ENCODE measurements at regions not wholly inside any gene's neighbourhood (a gene's known extent, or its start where the extent isn't known, plus 50 kb on each side); places are given as distances from the start of the nearest gene placed in this dataset.
"Not testable (repeated sequence)": the region's sequence is repeated elsewhere in the genome, so short reads cannot be mapped to it uniquely, and the experiment has no call there.

- intact Hi-C loops (cut with DNase I): no loop called here
- Histone ChIP-seq H3K4me3 (no peak overlapping the region), H3K9me3 (no peaks in the 10 kb centered on the region), H3K27ac (replicated peaks in 1 of 4) (no peak overlapping the region), H3K27me3 (no peaks in the 10 kb centered on the region), H3K4me1 (peaks cover 0 to 11% (median 6%) of the 10 kb centered on the region in 4 donors), H3K36me3 (no peaks in the 10 kb centered on the region)
- 82% methylated on average over 2 of the region's 2 CpGs for WGBS
- TF ChIP-seq POLR2A (IDR thresholded peaks at IDR 0.05; ENCODE audit: low read depth): no peak
- no peak for TF ChIP-seq CTCF (IDR thresholded peaks at IDR 0.05)
- no peak for TF ChIP-seq POLR2AphosphoS5 (IDR thresholded peaks at IDR 0.05)
- no peak for TF ChIP-seq EP300 (IDR thresholded peaks at IDR 0.05)
- DNase-seq (ENCODE audit: extremely low spot score): no peak
These were observed 653.8 kb upstream of the CPEB2 start for GRCh38 chr4:14348506-14348905.

- H3K4me1 ChIP-seq; intact Hi-C loops (cut with DNase I); H3K4me3 ChIP-seq; DNase-seq (ENCODE audit: extremely low spot score); H3K27me3 ChIP-seq; H3K9me3 ChIP-seq; H3K27ac ChIP-seq (replicated peaks in 1 of 4); H3K36me3 ChIP-seq: not testable (repeated sequence)
- WGBS: 92% methylated on average over 13 of the region's 34 CpGs
These were observed 643.6 kb upstream of the CPEB2 start for GRCh38 chr4:14358544-14359160.

- WGBS: 94% methylated on average over 4 of the region's 4 CpGs
- Histone ChIP-seq H3K4me1 (no peaks in the 10 kb centered on the region), H3K27ac (replicated peaks in 1 of 4) (no peak overlapping the region), H3K9me3 (no peaks in the 10 kb centered on the region), H3K4me3 (no peak overlapping the region), H3K36me3 (no peaks in the 10 kb centered on the region), H3K27me3 (no peaks in the 10 kb centered on the region)
- intact Hi-C loops (cut with DNase I): no loop called here
- TF ChIP-seq CTCF (IDR thresholded peaks at IDR 0.05): no peak
- no peak for TF ChIP-seq POLR2AphosphoS5 (IDR thresholded peaks at IDR 0.05)
- TF ChIP-seq POLR2A (IDR thresholded peaks at IDR 0.05; ENCODE audit: low read depth): no peak
- no peak for TF ChIP-seq EP300 (IDR thresholded peaks at IDR 0.05)
- no peak for DNase-seq (ENCODE audit: extremely low spot score)
These were observed 642.3 kb upstream of the CPEB2 start for GRCh38 chr4:14359991-14360390.

- 73% methylated on average over 3 of the region's 3 CpGs for WGBS
- intact Hi-C loops (cut with DNase I): no loop called here
- H3K36me3 ChIP-seq: no peaks in the 10 kb centered on the region
- no peaks in the 10 kb centered on the region for H3K27me3 ChIP-seq
- H3K27ac ChIP-seq (replicated peaks in 1 of 4): no peak overlapping the region
- TF ChIP-seq POLR2A (IDR thresholded peaks at IDR 0.05; ENCODE audit: low read depth) (no peak), POLR2AphosphoS5 (IDR thresholded peaks at IDR 0.05) (no peak), CTCF (IDR thresholded peaks at IDR 0.05) (no peak), EP300 (IDR thresholded peaks at IDR 0.05) (no peak)
- no peaks in the 10 kb centered on the region for H3K4me1 ChIP-seq
- H3K4me3 ChIP-seq: no peak overlapping the region
- H3K9me3 ChIP-seq: no peaks in the 10 kb centered on the region
- no peak for DNase-seq (ENCODE audit: extremely low spot score)
These were observed 641.2 kb upstream of the CPEB2 start for GRCh38 chr4:14361084-14361483.

- Histone ChIP-seq H3K4me3 (no peak overlapping the region), H3K27me3 (no peaks in the 10 kb centered on the region), H3K4me1 (no peaks in the 10 kb centered on the region), H3K36me3 (no peaks in the 10 kb centered on the region), H3K9me3 (no peaks in the 10 kb centered on the region), H3K27ac (replicated peaks in 1 of 4) (no peak overlapping the region)
- intact Hi-C loops (cut with DNase I): no loop called here
- TF ChIP-seq POLR2AphosphoS5 (IDR thresholded peaks at IDR 0.05): no peak
- no peak for TF ChIP-seq EP300 (IDR thresholded peaks at IDR 0.05)
- TF ChIP-seq CTCF (IDR thresholded peaks at IDR 0.05): no peak
- no peak for TF ChIP-seq POLR2A (IDR thresholded peaks at IDR 0.05; ENCODE audit: low read depth)
- no peak for DNase-seq (ENCODE audit: extremely low spot score)
These were observed 639.9 kb upstream of the CPEB2 start for GRCh38 chr4:14362385-14362784.

All from esophagus muscularis mucosa (tissue), 4 donors.